ENCODE measurements at regions not wholly inside any gene's neighbourhood (a gene's known extent, or its start where the extent isn't known, plus 50 kb on each side); places are given as distances from the start of the nearest gene placed in this dataset.

DNA sequence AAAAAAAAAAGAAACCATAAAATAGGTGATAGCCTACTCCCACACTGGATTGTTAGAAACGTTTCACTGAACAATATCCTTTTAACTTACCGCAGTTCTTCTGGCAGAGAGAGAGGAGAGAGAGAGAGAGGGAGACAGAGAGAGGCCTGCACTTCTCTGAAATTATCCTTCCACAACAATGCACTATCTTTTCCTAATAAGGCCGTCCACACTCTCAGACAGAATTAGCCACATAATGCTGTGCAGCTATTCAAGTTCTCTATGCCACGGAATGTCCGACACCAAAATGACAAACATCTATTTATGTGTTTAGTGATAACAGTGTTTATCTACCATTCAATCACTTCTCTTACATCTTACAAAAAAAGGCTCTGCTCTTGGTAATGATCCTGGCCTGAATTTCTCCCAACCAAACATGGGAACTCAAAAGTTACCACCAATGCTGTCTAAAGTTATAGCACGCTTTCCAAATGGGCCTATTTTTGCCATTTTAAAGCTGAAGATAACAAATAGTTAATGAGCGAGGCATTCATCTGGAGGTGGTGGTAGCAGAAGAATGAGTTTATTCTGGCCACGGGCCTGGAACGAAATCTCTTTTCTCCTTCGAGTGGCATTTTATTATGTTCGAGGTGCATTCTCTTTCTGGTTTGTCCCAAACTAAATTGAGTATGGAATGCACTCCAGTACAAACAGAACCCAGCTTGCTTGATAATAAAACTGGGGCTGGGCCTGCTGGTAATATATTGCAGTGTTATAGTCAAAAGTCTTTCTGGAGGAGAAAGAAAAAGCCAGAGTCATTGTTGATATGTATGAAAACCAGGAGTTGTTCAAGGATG, 160.2 kb upstream of the SVIL start:
- TF ChIP-seq, protein P1, sequence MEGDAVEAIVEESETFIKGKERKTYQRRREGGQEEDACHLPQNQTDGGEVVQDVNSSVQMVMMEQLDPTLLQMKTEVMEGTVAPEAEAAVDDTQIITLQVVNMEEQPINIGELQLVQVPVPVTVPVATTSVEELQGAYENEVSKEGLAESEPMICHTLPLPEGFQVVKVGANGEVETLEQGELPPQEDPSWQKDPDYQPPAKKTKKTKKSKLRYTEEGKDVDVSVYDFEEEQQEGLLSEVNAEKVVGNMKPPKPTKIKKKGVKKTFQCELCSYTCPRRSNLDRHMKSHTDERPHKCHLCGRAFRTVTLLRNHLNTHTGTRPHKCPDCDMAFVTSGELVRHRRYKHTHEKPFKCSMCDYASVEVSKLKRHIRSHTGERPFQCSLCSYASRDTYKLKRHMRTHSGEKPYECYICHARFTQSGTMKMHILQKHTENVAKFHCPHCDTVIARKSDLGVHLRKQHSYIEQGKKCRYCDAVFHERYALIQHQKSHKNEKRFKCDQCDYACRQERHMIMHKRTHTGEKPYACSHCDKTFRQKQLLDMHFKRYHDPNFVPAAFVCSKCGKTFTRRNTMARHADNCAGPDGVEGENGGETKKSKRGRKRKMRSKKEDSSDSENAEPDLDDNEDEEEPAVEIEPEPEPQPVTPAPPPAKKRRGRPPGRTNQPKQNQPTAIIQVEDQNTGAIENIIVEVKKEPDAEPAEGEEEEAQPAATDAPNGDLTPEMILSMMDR (IDR thresholded peaks at IDR 0.05; ENCODE audit: borderline replicate concordance, extremely low read depth, low read length, poor library complexity, severe bottlenecking), result no peak
- TF ChIP-seq EZH2 (IDR thresholded peaks at IDR 0.05; ENCODE audit: borderline replicate concordance, low read depth, low read length, severe bottlenecking), result no peak

Measured in DND-41 (cell line).